ENCODE measurements at regions not wholly inside any gene's neighbourhood (a gene's known extent, or its start where the extent isn't known, plus 50 kb on each side); places are given as distances from the start of the nearest gene placed in this dataset.

DNA sequence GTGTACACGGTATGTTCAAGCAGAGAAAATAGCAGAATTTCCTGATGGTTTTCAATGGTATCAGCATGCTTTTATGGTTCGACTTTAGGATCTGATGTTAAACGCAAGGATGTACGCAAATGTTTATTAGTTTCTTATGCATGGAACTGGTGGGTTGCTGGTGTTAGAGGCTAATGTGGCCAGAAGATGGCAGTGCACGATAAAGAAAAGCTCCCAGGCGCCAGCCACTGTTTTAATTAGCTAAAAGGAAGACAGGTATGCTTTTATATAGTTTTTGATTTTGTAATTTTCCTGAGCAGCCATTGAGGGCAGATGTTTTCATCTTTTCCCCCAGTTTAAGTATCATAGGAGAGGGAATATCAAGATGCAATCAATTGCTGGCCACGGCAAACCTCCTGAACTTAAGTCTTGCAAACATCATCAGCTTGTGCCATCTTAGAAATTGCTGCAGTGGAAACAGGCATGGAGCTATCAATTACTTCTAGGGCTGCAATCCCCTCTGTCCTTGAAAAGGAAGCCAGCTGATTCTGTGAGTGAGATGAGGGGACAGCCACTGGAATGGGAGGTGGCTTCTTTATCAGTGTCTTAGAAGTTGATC, 648.5 kb upstream of the RBFOX1 start:
- intact Hi-C loops (cut with micrococcal nuclease), result loop anchor here (2.0 kb wide), 1 partner anchor 1489 kb away; no protein-coding TSS in a partner anchor

DNA sequence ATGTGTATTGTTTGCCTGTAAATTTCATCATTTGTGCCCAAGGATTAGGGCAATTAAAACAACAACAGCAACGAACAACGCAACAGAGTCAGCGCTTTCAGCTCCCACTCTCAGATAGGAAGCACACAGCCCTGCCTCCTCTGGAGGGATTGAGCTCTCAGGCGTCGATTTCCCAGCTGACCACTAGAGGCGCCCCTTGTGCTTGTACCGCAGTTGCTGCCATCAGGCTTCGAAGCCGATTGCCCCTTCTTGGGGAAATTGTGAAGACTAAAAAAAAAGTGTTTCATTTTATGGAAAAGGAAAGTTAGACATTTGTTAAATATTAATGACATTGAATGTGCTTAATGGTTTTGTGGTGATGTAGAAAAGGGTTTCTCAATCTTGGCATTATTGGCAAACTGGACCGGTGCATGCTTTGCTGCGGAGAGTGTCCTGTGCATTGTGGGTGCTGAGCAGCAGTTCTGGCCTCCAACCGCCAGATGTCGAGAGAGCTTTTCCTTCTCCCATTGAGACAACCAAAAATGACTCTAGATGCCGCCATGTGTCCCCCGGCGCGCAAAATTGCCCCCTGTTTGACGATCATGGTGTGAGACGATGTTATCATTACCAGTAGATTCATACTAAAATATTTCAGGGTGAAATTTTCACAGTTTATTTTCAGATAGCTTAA, 650.4 kb upstream of the RBFOX1 start:
- intact Hi-C loops (cut with micrococcal nuclease), result no loop called here

DNA sequence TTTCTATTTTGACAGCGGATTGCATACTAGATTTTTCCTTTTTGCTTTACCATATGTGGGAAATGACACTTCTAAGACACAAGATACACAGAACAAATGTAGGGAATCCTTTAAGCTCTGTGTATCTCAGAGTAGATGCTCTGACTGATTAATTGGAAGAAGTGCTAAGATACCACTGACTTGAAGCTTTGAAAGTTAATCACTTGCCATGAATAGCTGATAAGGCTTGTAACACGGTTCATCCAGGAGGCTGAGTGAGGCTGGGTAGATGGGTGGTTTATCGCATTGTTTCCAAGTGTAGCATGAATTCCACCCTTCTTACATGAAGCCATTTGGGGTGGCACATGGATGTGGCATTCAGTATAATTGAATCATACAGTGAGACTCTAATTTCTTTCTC, 654.1 kb upstream of the RBFOX1 start:
- intact Hi-C loops (cut with micrococcal nuclease), result no loop called here

DNA sequence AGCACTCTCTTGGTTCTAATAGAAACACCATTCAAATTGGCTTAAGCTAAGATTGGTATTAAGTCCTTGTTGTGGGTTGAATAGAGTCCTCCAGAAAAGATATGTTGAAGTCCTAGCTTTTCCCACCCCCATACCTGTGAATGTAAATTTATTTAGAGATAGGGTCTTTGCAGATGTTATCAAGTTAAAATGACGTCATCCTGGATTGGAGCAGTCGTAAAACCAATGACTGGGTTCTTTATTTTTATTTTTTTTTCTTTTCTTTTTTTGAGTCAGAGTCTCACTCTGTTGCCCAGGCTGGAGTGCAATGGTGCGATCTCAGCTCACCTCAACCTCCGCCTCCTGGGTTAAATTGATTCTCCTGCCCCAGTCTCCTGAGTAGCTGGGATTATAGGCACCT, 658.6 kb upstream of the RBFOX1 start:
- intact Hi-C loops (cut with micrococcal nuclease), result no loop called here

DNA sequence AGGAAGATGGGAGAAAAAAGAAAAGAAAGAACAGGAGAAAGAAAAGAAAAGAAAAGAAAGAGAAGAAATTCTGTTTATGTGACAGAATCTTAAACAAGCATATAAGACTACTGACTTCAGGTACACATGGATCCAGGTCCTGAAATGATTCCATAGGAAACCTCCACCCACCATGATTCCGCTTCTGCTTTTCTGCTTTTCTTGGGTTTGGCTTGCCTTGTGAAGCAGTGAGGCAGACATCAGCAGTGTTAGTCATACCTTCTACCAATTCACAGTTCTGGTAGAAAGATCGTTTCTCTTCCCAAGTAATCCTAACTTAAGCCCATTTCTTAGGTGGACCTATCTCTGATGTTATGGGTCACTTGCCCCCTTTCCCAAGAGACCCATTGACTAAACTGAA, 660.1 kb upstream of the RBFOX1 start:
- intact Hi-C loops (cut with micrococcal nuclease), result no loop called here

DNA sequence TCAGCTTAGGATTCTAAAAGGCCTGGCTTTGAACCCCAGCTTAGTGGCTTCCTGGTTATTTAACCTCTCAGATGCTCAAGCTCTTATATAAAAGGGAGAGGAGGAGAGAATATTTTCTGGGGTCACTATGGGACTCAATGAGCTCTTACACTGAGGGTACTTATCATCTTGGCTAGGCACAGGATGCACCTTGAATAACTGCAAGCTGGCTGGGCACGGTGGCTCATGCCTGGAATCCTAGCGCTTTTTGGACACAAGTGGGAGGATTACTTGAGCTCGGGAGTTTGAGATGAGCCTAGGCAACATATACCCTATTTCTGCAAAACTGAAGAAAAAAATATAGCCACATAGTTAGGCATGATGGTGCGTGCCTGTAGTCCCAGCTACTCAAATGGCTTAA, 665.3 kb upstream of the RBFOX1 start:
- intact Hi-C loops (cut with micrococcal nuclease), result no loop called here

DNA sequence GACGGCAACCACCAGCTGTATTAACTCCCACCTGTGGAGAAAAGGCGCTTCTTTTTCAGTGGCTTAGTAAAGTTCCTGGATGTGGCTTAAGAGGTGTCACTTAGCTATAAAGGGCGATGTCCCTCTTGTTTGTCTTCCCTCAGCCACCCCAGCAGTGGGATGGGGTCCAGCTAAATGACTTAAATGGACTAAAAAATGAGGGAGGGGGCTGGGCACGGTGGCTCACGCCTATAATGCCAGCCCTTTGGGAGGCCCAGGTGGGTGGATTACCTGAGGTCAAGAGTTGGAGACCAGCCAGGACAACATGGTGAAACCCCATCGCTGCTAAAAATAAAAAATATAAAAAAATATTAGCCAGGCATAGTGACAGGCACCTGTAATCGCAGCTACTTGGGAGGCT, 667.5 kb upstream of the RBFOX1 start:
- intact Hi-C loops (cut with micrococcal nuclease), result no loop called here

DNA sequence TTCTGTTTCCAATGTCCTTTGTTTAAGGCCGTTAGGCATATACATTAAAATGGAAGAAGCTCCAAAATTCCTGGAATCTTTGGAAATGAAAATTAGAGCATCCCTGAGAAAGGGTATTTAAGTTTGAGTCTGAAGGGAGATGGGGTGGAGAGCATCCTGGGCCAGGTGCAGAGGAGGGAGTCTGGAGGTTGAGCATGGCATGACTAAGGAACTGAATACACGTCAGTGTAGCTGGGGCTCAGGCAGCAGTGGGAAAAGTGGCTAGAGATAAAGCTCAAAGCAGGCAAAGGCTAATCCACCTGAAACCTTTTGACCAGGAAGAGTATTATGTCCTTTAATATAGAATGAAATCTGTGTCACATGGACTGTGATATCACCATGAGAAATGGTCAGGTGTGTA, 669.0 kb upstream of the RBFOX1 start:
- intact Hi-C loops (cut with micrococcal nuclease), result no loop called here

DNA sequence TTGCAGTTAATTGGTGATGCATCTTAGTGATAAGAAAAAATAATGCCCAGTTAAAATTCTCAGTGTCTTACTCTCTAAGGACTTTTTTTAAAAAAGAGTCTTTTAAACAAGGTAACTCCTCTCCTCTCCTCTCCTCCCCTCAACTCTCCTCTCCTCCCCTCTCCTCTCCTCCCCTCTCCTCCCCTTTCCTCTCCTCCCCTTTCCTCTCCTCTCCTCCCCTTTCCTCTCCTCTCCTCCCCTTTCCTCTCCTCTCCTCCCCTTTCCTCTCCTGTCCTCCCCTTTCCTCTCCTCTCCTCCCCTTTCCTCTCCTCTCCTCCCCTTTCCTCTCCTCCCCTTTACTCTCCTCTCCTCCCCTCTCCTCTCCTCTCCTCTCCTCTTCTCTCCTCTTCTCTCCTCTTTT, 675.9 kb upstream of the RBFOX1 start:
- intact Hi-C loops (cut with micrococcal nuclease), result no loop called here

DNA sequence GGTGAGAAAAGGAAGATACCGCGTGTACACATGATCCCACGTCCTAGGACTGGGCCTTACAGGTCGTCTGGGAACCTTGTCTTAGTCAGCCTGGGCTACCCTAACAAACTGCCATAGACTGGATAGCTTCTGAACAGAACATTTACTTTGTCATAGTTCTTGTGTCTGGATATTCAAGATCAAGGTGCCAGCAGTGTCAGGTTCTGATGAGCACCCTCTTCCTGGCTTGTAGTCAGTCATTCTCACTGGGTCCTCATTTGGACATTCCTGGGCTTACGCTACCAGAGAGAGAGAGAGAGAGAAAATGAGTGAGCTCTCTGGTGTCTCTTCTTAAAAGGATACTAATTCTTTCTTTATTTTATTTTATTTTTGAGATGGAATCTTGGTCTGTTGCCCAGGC, 685.8 kb upstream of the RBFOX1 start:
- intact Hi-C loops (cut with micrococcal nuclease), result loop anchor here (10.0 kb wide), 1 partner anchor 1012 kb away; no protein-coding TSS in a partner anchor

DNA sequence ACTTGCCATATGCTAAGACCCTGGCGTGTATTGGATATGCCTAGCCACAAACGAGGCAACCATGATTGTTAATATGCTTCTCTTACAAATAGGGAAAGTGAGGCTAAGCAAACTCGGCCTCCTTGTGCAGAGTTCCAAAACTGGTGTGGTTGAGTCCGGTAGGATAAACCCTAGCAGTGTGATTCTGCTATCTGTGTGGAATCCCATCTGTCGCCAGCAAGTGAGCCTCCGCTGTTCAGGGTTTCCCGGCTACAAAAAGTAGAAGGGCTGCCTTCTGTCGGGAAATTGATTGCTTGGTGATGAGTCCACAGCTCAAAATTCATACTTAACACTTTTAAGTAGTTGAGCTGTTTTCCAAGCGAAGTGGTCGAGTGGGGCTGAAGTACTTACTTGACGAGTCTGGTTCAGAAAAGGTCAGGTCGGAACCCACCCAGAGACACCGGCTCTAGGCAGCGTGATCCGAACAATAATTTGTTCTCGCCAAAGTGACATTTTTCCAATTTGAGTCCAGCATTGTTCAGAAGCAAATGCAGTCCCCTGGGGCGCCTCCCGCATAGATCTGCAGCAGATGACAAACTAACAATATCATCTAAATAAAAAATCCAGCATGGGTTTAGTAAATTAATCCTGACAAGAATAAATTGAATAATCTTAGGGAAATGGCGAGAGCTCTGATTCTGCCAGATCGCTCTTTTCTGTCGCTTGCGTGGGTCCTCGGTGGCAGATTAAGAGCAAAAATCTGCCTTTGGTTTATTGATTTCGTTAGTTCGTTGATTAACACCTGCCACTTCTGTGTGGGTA, 686.7 kb upstream of the RBFOX1 start:
- intact Hi-C loops (cut with micrococcal nuclease), result loop anchor here (10.0 kb wide), 1 partner anchor 1011 kb away; no protein-coding TSS in a partner anchor

DNA sequence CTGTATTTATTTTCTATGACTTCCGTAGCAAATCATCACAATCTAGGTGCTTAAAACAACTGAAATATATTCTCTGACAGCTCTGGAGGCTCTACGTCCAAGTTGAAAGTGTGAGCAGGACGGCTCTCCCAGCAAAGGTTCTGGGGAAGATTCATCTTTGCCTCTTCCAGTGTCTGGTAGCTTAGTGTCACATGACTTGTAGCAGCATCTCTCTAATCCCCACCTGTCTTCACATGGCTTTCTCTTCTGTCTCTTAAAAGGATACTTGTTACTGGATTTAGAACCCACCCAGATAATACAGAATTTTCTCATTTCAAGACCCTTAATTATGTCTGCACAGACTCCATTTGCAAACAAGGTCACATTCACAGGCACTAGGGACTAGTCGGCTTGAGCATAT, 687.7 kb upstream of the RBFOX1 start:
- intact Hi-C loops (cut with micrococcal nuclease), result loop anchor here (5.0 to 10.0 kb wide), 2 partner anchors 1010 to 1408 kb away; no protein-coding TSS in a partner anchor

DNA sequence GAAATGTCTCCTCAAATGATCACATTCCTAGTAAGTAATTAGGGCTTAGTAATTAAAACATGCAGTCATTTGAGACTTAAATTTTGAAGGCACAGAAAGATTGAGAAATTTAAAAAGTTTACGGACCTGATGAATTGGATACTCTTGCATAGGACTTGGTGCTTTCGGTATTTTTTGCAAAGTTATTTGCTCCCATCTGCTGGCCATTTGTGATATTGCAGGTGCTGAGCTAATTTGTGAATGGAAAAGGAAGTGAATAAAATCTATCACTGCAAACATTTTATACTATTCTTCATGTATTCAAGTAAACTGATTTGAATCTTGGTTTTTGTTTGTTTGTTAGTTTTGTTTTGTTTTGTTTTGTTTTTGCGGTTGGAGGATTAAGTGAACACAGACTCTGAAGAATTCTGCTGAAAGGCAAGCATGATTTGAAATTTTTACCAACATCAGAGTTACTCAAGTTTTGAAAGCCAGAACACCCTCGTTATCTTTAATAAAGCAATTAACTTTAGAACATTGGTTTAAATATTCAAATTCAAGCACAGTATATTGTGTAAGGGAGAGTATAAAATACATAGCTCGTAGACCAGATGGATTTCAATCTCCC, 689.5 kb upstream of the RBFOX1 start:
- intact Hi-C loops (cut with micrococcal nuclease), result loop anchor here (2.0 to 10.0 kb wide), 3 partner anchors 626 to 1406 kb away; no protein-coding TSS in a partner anchor

DNA sequence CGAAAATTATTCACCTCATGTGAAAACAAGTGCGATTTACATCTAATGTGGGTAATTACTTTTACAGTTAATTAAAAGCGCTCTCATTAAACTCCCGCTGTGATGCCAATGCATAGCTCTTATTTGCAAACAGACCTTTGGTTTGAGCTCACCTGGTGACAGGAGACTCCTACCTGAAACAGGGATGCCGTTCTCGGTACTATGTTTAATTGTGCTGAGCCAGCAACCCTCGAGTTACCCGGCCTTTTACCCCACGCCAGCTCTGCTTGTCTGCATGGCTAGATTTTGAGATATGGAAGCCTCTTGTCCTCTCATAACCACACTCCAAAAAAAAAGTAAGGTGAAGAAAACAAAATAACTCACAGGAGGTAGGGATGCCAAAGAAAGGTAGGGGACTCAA, 690.4 kb upstream of the RBFOX1 start:
- intact Hi-C loops (cut with micrococcal nuclease), result loop anchor here (2.0 to 10.0 kb wide), 3 partner anchors 625 to 1405 kb away; no protein-coding TSS in a partner anchor

DNA sequence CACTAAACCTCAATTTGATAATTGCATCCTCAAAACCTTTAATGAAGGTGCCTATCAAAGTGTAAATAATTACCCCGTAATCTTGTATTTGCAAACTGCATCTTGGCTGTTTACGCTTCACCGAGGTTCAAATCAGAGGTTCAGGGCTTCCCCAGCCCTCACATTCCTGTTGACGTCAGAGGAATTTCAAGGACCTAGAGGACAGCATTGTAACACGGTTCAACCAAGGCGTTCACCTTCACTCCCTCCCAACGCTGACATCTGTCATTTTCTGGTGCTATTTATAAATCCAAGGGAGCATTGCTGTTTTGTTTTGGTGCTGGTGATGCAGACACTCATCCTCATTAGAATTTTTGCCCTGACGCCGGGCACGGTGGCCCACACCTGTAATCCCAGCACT, 691.6 kb upstream of the RBFOX1 start:
- intact Hi-C loops (cut with micrococcal nuclease), result loop anchor here (5.0 to 10.0 kb wide), 2 partner anchors 1006 to 1404 kb away; no protein-coding TSS in a partner anchor

DNA sequence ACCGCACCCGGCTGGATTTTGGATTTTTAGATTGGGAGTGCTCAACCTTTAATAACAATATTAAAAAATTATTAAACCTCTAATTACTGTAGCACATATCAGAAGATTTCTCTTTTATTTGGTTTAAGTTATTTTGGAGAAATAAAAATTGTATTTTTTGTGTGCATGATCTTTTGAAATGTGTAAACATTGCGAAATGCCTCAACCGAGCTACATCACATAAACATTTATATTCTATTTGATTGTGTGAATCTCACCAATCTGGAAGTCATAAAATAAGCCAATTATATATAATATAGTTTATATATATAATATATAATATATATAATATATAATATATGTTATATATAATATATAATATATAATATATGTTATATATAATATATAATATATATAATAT, 696.2 kb upstream of the RBFOX1 start:
- intact Hi-C loops (cut with micrococcal nuclease), result no loop called here

DNA sequence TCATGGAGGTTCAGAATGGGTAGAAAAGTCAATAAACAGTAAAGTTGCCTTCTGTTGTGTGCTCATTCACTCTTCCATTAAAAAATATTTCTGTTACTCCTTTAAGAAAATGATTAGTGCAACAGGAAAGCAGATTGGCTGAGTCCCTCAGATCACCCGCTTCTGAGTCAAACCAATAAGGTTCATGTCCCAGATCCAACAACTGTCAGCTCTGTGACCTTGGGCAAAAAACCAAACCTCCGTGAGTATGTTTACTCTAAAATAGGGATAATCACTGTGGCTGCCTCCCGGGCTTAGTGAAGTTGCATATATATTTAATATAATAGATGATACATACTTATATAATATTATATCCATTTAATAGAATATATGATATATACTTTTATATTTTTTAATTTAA, 698.5 kb upstream of the RBFOX1 start:
- intact Hi-C loops (cut with micrococcal nuclease), result no loop called here

DNA sequence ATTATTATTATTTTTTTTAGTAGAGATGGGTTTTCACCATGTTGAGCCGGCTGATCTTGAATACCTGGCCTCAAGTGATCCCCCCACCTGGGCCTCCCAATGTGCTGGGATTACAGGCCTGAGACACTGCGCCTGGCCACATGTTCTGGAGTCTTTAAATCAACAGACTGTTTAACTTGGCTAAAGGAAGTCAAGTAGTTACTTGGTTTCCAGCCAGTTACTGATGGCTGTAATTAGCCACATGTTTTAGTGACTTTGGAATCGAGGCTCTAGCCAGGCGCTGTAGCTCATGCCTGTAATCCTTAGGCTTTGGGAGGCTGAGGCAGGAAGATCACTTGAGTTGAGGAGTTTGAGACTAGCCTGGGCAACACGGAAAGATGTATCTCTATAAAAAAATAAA, 699.2 kb upstream of the RBFOX1 start:
- intact Hi-C loops (cut with micrococcal nuclease), result no loop called here

DNA sequence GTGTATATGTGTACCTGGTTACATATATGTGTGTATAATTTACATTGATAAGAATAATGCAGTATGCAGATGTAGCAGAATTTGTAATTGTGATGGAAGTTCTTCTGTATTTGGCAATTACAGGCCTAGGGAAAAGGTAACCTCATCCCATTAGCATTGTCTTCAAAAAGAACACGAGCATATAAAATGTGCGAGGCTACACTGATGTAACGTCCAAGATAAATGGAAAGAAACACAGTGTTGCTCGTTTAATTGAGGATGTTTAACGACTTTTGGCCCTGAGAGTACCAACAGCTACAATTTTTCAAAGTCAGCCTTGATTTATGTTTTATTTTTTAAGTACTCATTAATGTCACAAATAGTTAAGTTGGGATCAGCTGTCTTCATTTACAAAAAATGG, 703.5 kb upstream of the RBFOX1 start:
- intact Hi-C loops (cut with micrococcal nuclease), result no loop called here

DNA sequence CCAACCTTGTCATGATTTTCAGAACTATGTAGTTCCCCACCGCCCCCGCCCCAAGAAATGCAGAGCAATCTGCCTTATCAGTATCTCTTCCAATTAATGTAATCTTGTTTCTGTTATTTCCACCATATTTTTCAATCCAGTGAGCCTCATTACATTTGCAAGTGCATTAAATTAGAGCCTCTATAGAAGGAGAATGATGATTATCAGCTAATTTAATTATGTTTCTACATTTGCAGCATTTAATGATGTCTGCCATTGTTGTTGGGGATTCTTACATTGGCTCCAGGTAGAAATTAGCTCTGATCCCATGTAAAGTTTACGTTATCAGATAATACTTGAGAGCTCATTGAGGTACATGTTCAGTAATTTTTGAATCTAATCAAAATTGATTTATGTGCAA, 707.0 kb upstream of the RBFOX1 start:
- intact Hi-C loops (cut with micrococcal nuclease), result no loop called here

DNA sequence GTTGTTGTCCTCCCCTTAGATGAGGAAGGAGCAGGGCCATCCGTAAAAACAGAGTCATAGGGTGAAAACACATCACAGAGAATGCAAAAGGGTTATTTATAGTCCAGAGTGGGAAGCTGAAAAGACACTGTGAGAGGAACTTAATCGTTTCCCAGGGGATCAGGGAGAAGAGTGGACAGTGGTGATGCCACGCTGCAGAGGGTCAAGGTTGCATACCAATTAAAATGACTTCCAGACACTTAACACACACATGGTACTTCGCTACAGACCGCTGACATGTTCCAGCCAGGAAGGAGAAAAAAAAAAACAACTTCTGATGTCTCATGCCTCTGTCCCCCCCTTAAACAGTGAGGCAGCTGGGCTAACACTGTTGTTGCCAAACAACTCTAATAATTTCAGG, 713.8 kb upstream of the RBFOX1 start:
- intact Hi-C loops (cut with micrococcal nuclease), result no loop called here

DNA sequence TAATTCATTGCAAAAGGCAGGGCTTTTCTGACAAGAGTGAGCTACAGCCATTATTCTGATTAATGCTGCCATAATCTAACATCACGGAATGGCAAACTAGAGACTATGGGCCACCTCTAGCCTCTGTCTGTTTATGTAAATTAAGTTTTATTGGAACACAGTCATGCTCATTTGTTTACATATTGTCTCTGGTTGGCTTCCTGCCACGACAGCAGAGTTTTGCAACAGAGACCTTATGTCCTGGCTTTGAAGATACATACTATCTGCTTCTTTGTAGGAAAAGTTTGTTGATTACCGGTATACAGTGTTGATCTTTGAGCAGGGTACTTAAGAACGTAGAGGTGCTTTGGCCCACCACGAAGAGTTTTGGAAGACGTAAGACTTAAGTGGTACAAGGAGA, 715.9 kb upstream of the RBFOX1 start:
- intact Hi-C loops (cut with micrococcal nuclease), result no loop called here

Measured in T-helper 1 cell treated with Interleukin-12 subunit alpha and Interleukin-12 subunit beta and Interleukin-4 antibody, amounts not matched to agents 30 ng/mL and 1 ng/mL, for 36 hours (primary cell).